ENCODE measurements at regions not wholly inside any gene's neighbourhood (a gene's known extent, or its start where the extent isn't known, plus 50 kb on each side); places are given as distances from the start of the nearest gene placed in this dataset.

GRCh38 chr1:87505391-87505983, 176.8 kb downstream of the LMO4 start:
- H3K4me1 Mint-ChIP-seq, result no peaks in the 10 kb centered on the region
- H3K27ac Mint-ChIP-seq, result no peak overlapping the region
- H3K27me3 Mint-ChIP-seq (ENCODE audit: low read depth in 3 of 3), result no peaks in the 10 kb centered on the region
- DNase-seq, result no peak
- no peaks in the 10 kb centered on the region for H3K9me3 Mint-ChIP-seq
- H3K36me3 Mint-ChIP-seq, result no peaks in the 10 kb centered on the region
- no peak overlapping the region for H3K4me3 Mint-ChIP-seq

GRCh38 chr1:87506147-87506546, 177.5 kb downstream of the LMO4 start:
- H3K4me3 Mint-ChIP-seq, result no peak overlapping the region
- no peak for DNase-seq
- H3K27me3 Mint-ChIP-seq (ENCODE audit: low read depth in 3 of 3), result no peaks in the 10 kb centered on the region
- no peaks in the 10 kb centered on the region for H3K4me1 Mint-ChIP-seq
- H3K36me3 Mint-ChIP-seq, result no peaks in the 10 kb centered on the region
- no peaks in the 10 kb centered on the region for H3K9me3 Mint-ChIP-seq
- no peak overlapping the region for H3K27ac Mint-ChIP-seq

- Mint-ChIP-seq H3K9me3 (no peaks in the 10 kb centered on the region), H3K4me1 (no peaks in the 10 kb centered on the region), H3K27ac (no peak overlapping the region), H3K4me3 (no peak overlapping the region), H3K36me3 (no peaks in the 10 kb centered on the region), H3K27me3 (ENCODE audit: low read depth in 3 of 3) (peaks cover 0 to 2% (median 0%) of the 10 kb centered on the region in 3 donors)
- no peak for DNase-seq
Observed at GRCh38 chr1:87508247-87508787, 179.6 kb downstream of the LMO4 start.

DNA sequence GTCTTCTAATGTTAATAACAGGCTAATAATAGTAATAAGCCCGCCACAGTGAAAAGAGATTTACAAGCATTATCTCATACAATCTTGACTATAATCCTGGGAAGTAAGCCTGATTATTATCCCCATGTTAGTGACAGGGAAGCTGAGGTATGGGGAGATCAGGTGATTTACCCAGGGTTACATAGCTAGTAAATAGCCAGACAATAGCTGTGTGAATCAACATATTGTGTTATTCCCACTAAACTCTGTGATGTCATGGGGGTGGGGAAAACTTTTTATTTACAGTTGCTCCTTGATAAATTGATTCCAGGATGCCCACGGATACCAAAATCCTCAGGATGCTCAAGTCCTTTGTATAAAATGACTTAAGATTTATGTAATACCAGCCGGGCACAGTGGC, 181.9 kb downstream of the LMO4 start:
- H3K36me3 Mint-ChIP-seq, result no peaks in the 10 kb centered on the region
- peaks cover 0 to 2% (median 2%) of the 10 kb centered on the region in 3 donors for H3K27me3 Mint-ChIP-seq (ENCODE audit: low read depth in 3 of 3)
- no peaks in the 10 kb centered on the region for H3K4me1 Mint-ChIP-seq
- no peak for DNase-seq
- no peaks in the 10 kb centered on the region for H3K9me3 Mint-ChIP-seq
- H3K27ac Mint-ChIP-seq, result no peak overlapping the region
- H3K4me3 Mint-ChIP-seq, result no peak overlapping the region

- no peak for DNase-seq
- H3K36me3 Mint-ChIP-seq, result no peaks in the 10 kb centered on the region
- H3K4me1 Mint-ChIP-seq, result no peaks in the 10 kb centered on the region
- H3K4me3 Mint-ChIP-seq, result no peak overlapping the region
- H3K27me3 Mint-ChIP-seq (ENCODE audit: low read depth in 3 of 3), result peaks cover 0 to 2% (median 2%) of the 10 kb centered on the region in 3 donors
- H3K27ac Mint-ChIP-seq, result no peak overlapping the region
- H3K9me3 Mint-ChIP-seq, result no peaks in the 10 kb centered on the region
Observed at GRCh38 chr1:87511449-87511848, 182.8 kb downstream of the LMO4 start.

DNA sequence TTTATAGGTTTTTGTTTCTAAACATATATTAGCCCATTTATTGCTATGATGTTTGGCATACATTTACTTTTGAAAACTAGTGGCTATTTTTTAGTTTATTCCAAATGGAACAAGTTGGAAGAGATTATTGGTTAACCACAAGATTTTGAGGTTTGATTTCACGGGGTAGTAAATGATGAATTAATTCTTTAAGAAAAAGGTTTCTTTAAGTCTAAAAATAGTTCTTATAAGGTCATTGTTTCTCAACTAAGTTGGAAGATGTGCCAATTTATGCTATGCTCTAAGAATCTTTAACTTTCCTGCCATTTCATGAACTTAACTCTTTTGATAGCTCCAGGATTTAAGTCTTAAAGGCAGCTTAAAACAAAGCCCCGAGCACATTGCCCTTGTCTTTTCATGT, 183.8 kb downstream of the LMO4 start:
- H3K4me1 Mint-ChIP-seq, result no peaks in the 10 kb centered on the region
- H3K27me3 Mint-ChIP-seq (ENCODE audit: low read depth in 3 of 3), result peaks cover 2% of the 10 kb centered on the region in 3 donors
- H3K27ac Mint-ChIP-seq, result no peak overlapping the region
- H3K4me3 Mint-ChIP-seq, result no peak overlapping the region
- no peak for DNase-seq
- H3K36me3 Mint-ChIP-seq, result no peaks in the 10 kb centered on the region
- H3K9me3 Mint-ChIP-seq, result peaks cover 0 to under 1% (median 0%) of the 10 kb centered on the region in 6 donors

DNA sequence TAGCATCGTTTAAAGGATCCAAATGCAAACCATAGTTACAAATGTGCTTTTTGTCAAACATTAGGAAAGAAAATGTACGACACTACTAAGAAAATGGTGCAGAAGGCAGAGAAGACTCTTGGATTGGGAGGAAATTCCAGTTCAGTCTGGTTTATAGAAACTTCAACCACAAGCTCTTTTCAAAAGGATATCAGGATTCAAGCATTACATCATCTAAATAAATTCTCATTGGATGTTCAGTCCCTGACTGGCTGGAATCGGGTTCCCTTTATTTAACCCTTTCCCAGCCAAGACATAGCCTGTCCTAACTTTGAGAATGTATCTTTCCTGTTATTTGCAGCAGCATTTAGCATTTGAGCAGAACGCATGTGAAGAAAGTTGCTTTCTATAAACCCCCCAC, 184.6 kb downstream of the LMO4 start:
- Mint-ChIP-seq H3K4me1 (no peaks in the 10 kb centered on the region), H3K27ac (no peak overlapping the region), H3K4me3 (no peak overlapping the region), H3K36me3 (no peaks in the 10 kb centered on the region), H3K27me3 (ENCODE audit: low read depth in 3 of 3) (peaks cover 2% of the 10 kb centered on the region in 3 donors), H3K9me3 (peaks cover 0 to 4% (median 0%) of the 10 kb centered on the region in 6 donors)
- DNase-seq, result no peak

- no peak for DNase-seq
- peaks cover 2% of the 10 kb centered on the region in 3 donors for H3K27me3 Mint-ChIP-seq (ENCODE audit: low read depth in 3 of 3)
- H3K27ac Mint-ChIP-seq, result no peak overlapping the region
- no peak overlapping the region for H3K4me3 Mint-ChIP-seq
- H3K36me3 Mint-ChIP-seq, result no peaks in the 10 kb centered on the region
- peaks cover 0 to 4% (median 0%) of the 10 kb centered on the region in 6 donors for H3K9me3 Mint-ChIP-seq
- H3K4me1 Mint-ChIP-seq, result no peaks in the 10 kb centered on the region
Observed at GRCh38 chr1:87513966-87514660, 185.4 kb downstream of the LMO4 start.

- Mint-ChIP-seq H3K4me3 (no peak overlapping the region), H3K27ac (no peak overlapping the region), H3K4me1 (no peaks in the 10 kb centered on the region), H3K27me3 (ENCODE audit: low read depth in 3 of 3) (peaks cover 2% of the 10 kb centered on the region in 3 donors), H3K36me3 (no peaks in the 10 kb centered on the region), H3K9me3 (peaks cover 0 to 4% (median 0%) of the 10 kb centered on the region in 6 donors)
- no peak for DNase-seq
Observed at GRCh38 chr1:87515781-87516180, 187.1 kb downstream of the LMO4 start.

- Mint-ChIP-seq H3K4me1 (no peaks in the 10 kb centered on the region), H3K4me3 (no peak overlapping the region), H3K27me3 (ENCODE audit: low read depth in 3 of 3) (peaks cover 0 to 2% (median 2%) of the 10 kb centered on the region in 3 donors), H3K27ac (no peak overlapping the region), H3K9me3 (peaks cover 0 to 8% (median 0%) of the 10 kb centered on the region in 6 donors), H3K36me3 (no peaks in the 10 kb centered on the region)
- no peak for DNase-seq
Observed at GRCh38 chr1:87518794-87519193, 190.1 kb downstream of the LMO4 start.

DNA sequence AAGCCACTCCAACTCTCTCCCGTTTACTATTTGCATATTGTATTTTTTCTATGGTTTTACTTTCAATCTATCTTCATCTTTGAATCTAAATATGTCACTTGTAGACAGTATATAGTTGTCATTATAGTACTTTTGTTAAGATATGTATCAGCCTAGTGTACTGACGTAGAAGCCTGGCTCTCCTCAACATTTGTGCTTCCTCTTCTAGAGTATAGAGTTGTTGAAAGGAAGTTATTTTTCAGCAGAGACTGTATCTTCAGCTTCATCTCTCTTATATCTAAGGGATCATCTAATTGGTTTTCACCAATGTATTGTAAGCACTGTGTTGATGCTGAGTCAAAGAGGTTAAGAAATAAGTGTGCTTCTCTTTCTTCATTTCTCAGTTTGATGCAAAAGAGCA, 192.8 kb downstream of the LMO4 start:
- H3K9me3 Mint-ChIP-seq, result peaks cover 0 to 8% (median 0%) of the 10 kb centered on the region in 6 donors
- no peak overlapping the region for H3K27ac Mint-ChIP-seq
- DNase-seq, result no peak
- no peak overlapping the region for H3K4me3 Mint-ChIP-seq
- no peaks in the 10 kb centered on the region for H3K4me1 Mint-ChIP-seq
- peaks cover 0 to 4% (median 2%) of the 10 kb centered on the region in 3 donors for H3K27me3 Mint-ChIP-seq (ENCODE audit: low read depth in 3 of 3)
- H3K36me3 Mint-ChIP-seq, result no peaks in the 10 kb centered on the region

DNA sequence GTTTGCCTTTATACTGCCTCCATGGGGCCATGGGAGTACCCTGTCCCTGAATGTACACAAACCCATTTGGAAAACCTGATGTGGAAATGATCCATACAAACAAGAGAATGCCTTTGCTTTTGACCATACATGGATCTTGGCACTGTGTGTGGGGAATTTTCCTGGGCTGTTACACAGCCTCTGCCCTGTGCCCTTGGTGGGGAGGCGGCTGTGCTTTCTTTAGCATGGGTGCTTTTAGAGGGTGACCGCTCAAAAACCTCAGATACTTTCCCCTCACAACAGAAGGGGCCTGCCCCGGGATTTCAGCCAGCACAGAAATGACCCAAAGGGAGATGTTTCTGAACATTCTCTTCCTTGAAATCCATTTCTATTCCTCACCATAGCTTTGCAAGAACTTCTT, 194.8 kb downstream of the LMO4 start:
- Mint-ChIP-seq H3K9me3 (peaks cover 0 to 4% (median 0%) of the 10 kb centered on the region in 6 donors), H3K4me3 (no peak overlapping the region), H3K27me3 (ENCODE audit: low read depth in 3 of 3) (peaks cover 0 to 4% (median 0%) of the 10 kb centered on the region in 3 donors), H3K36me3 (no peaks in the 10 kb centered on the region), H3K27ac (no peak overlapping the region), H3K4me1 (no peaks in the 10 kb centered on the region)
- DNase-seq, result no peak

- Mint-ChIP-seq H3K36me3 (no peaks in the 10 kb centered on the region), H3K9me3 (peaks cover 0 to 4% (median 0%) of the 10 kb centered on the region in 6 donors), H3K4me3 (no peak overlapping the region), H3K27me3 (ENCODE audit: low read depth in 3 of 3) (peaks cover 0 to 4% (median 0%) of the 10 kb centered on the region in 3 donors), H3K27ac (no peak overlapping the region), H3K4me1 (no peaks in the 10 kb centered on the region)
- DNase-seq, result no peak
Observed at GRCh38 chr1:87524021-87524754, 195.5 kb downstream of the LMO4 start.

All from immature natural killer cell (primary cell).